OCI-LY1 (cell line): ENCODE measurements at regions not wholly inside any gene's neighbourhood (a gene's known extent, or its start where the extent isn't known, plus 50 kb on each side); places are given as distances from the start of the nearest gene placed in this dataset.

Source experiments
- H2AFZ ChIP-seq: fragments of 200-600 bp; sonication (generic), shearing (Covaris generic); 2 replicates; pipeline ENCODE4 v1.6.0; 2014; ENCODE audit warnings: antibody characterized with exemption, mild to moderate bottlenecking, low read length
- H3F3A ChIP-seq: fragments of 200-600 bp; sonication (generic), shearing (Covaris generic); 2 replicates; pipeline ENCODE4 v1.6.0; 2014; ENCODE audit warnings: mild to moderate bottlenecking, antibody characterized with exemption, low read length, moderate library complexity; ENCODE audit not compliant: insufficient read depth
- H3K27ac ChIP-seq: fragments of 200-600 bp; sonication (generic); 2 replicates; pipeline ENCODE4 v1.5.1; 2014; ENCODE audit warnings: low read length, mixed run types, mild to moderate bottlenecking, low read depth; ENCODE audit not compliant: poor library complexity, severe bottlenecking
- H3K27me3 ChIP-seq: fragments of 200-600 bp; sonication (generic); 2 replicates; pipeline ENCODE4 v1.6.0; 2014; ENCODE audit warnings: antibody characterized with exemption, mild to moderate bottlenecking, low read length, moderate library complexity; ENCODE audit not compliant: insufficient read depth
- H3K36me3 ChIP-seq: fragments of 200-600 bp; sonication (generic); 2 replicates; pipeline ENCODE4 v1.6.1; 2014; ENCODE audit warnings: mild to moderate bottlenecking, antibody characterized with exemption, low read length, moderate library complexity, mixed read lengths; ENCODE audit not compliant: insufficient read depth
- H3K4me1 ChIP-seq: fragments of 200-600 bp; sonication (generic); 2 replicates; pipeline ENCODE4 v1.5.1; 2014; ENCODE audit warnings: mild to moderate bottlenecking, low read length, moderate library complexity; ENCODE audit not compliant: insufficient read depth, severe bottlenecking
- H3K4me2 ChIP-seq: fragments of 200-600 bp; sonication (generic), shearing (Covaris generic); 2 replicates; pipeline ENCODE4 v1.6.1; 2014; ENCODE audit warnings: low read length
- H3K4me3 ChIP-seq: fragments of 200-600 bp; sonication (generic); 2 replicates; pipeline ENCODE4 v1.5.1; 2014; ENCODE audit warnings: low read length, low read depth, mild to moderate bottlenecking, mixed read lengths; ENCODE audit not compliant: poor library complexity, severe bottlenecking
- H3K79me2 ChIP-seq: fragments of 200-600 bp; shearing (Covaris generic); 2 replicates; pipeline ENCODE4 v1.6.1; 2016; ENCODE audit warnings: mixed run types, low read length, mixed read lengths; ENCODE audit not compliant: insufficient read depth
- H3K9ac ChIP-seq: fragments of 200-600 bp; sonication (generic), shearing (Covaris generic); 2 replicates; pipeline ENCODE4 v1.6.1; 2014; ENCODE audit warnings: mild to moderate bottlenecking, low read length, mixed read lengths
- H3K9me2 ChIP-seq: fragments of 200-600 bp; sonication (generic), shearing (Covaris generic); 2 replicates; pipeline ENCODE4 v1.6.1; 2014; ENCODE audit warnings: low read depth, mild to moderate bottlenecking, low read length, mixed read lengths
- H3K9me3 ChIP-seq: fragments of 200-600 bp; shearing (Covaris generic); 2 replicates; pipeline ENCODE4 v1.6.1; 2014; ENCODE audit warnings: low read length, mixed read lengths
- H4K20me1 ChIP-seq: fragments of 200-600 bp; sonication (generic), shearing (Covaris generic); 2 replicates; pipeline ENCODE4 v1.6.0; 2016; ENCODE audit warnings: mild to moderate bottlenecking, low read length; ENCODE audit not compliant: insufficient read depth
- EZH2 ChIP-seq: fragments of 200-600 bp; sonication (generic), shearing (Covaris generic); IDR thresholded peaks from 2 replicates; pipeline ENCODE4 v1.8.0; 2017; ENCODE audit warnings: borderline replicate concordance, mixed run types, mild to moderate bottlenecking, antibody characterized with exemption, low read length, moderate library complexity, mixed read lengths
- TF ChIP-seq, protein P1 (sequence below): fragments of 200-600 bp; sonication (generic), shearing (Covaris generic); IDR thresholded peaks from 2 replicates; pipeline ENCODE4 v1.5.1; 2017; ENCODE audit warnings: mild to moderate bottlenecking, antibody characterized with exemption, low read length, moderate library complexity, mixed read lengths

GRCh38 chr5:42351956-42352355, 71.3 kb upstream of the GHR start:
- Histone ChIP-seq H3K9me3 (no peaks in the 10 kb centered on the region), H3K4me3 (no peak overlapping the region), H2AFZ (no peak overlapping the region)

DNA sequence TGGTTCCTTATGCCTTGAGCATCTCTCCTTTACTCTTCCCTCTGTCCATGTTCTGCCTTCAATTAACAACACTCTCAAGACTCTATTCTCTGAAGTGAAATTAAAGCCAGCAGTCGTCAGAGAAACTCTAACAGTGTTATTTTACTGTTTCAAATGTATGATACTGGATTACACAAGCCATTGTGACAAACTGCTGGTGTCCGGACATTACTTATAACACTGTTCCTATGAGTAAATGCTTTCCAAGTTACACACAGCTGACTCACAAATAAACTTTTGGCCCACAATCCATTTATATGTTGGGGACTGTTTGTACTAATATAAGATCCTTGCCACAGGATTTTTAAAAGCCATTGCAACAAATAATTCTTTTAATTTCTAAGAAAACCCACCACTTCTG, 63.2 kb upstream of the GHR start:
- Histone ChIP-seq H3K4me3 (no peak overlapping the region), H3F3A (no peaks in the 10 kb centered on the region), H3K79me2 (no peaks in the 10 kb centered on the region), H4K20me1 (no peaks in the 10 kb centered on the region), H3K9me2 (no peaks in the 10 kb centered on the region), H3K9ac (no peak overlapping the region), H3K36me3 (no peaks in the 10 kb centered on the region), H3K27ac (no peak overlapping the region), H3K4me1 (no peaks in the 10 kb centered on the region), H3K9me3 (no peaks in the 10 kb centered on the region), H3K4me2 (no peak overlapping the region), H2AFZ (no peak overlapping the region), H3K27me3 (no peaks in the 10 kb centered on the region)
- TF ChIP-seq, protein P1, sequence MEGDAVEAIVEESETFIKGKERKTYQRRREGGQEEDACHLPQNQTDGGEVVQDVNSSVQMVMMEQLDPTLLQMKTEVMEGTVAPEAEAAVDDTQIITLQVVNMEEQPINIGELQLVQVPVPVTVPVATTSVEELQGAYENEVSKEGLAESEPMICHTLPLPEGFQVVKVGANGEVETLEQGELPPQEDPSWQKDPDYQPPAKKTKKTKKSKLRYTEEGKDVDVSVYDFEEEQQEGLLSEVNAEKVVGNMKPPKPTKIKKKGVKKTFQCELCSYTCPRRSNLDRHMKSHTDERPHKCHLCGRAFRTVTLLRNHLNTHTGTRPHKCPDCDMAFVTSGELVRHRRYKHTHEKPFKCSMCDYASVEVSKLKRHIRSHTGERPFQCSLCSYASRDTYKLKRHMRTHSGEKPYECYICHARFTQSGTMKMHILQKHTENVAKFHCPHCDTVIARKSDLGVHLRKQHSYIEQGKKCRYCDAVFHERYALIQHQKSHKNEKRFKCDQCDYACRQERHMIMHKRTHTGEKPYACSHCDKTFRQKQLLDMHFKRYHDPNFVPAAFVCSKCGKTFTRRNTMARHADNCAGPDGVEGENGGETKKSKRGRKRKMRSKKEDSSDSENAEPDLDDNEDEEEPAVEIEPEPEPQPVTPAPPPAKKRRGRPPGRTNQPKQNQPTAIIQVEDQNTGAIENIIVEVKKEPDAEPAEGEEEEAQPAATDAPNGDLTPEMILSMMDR, result no peak
- no peak for TF ChIP-seq EZH2

More at GRCh38 chr5:42351956-42352355, 71.3 kb upstream of the GHR start:
- TF ChIP-seq EZH2, result no peak
- TF ChIP-seq, protein P1, result no peak
- Histone ChIP-seq H4K20me1 (no peaks in the 10 kb centered on the region), H3K4me2 (no peak overlapping the region), H3K9me2 (no peaks in the 10 kb centered on the region), H3K4me1 (no peaks in the 10 kb centered on the region), H3K79me2 (no peaks in the 10 kb centered on the region), H3K27ac (no peak overlapping the region), H3K27me3 (no peaks in the 10 kb centered on the region), H3K36me3 (no peaks in the 10 kb centered on the region), H3F3A (no peaks in the 10 kb centered on the region), H3K9ac (no peak overlapping the region)

DNA sequence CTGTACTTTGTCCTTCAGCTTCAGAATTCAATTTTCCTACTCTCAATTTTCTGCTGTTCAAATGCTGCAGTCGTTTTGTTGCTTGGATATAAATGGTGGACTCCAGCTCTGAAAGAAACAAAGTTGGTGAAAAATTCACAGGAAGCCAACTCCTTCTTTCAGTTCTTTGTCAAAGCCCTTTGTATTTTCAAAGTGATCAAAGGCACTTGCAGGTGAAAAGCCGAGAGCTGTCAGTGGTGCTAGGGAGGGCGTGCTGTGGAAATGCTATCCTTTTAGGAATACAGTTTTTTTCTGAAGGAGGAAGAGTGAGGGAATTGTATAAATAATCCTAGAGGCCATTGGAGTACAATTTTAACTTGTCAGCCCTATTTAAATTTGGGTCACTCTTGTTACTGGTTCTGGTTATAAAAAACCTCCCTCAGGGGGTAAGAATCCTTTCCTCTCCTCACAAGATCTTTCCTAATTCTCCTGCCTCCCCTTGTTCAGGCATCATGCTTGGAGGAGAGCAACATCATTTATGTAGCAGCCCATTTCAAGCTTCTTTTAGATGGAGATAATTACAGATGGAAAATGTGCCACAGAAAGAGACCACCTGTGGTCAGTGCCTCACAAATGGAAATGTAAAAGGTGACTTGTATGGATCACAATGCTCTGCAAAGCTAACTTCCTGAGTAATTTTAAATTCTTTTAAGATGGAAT, 62.5 kb upstream of the GHR start:
- Histone ChIP-seq H3K4me1 (no peaks in the 10 kb centered on the region), H3K9me2 (no peaks in the 10 kb centered on the region), H3K4me2 (no peak overlapping the region), H3K9ac (no peak overlapping the region), H3K36me3 (no peaks in the 10 kb centered on the region), H3K4me3 (no peak overlapping the region), H2AFZ (no peak overlapping the region), H3K9me3 (no peaks in the 10 kb centered on the region), H3F3A (no peaks in the 10 kb centered on the region), H3K27me3 (no peaks in the 10 kb centered on the region), H3K27ac (no peak overlapping the region), H4K20me1 (no peaks in the 10 kb centered on the region), H3K79me2 (no peaks in the 10 kb centered on the region)
- no peak for TF ChIP-seq EZH2
- TF ChIP-seq, protein P1, result no peak
